ENCODE measurements at regions not wholly inside any gene's neighbourhood (a gene's known extent, or its start where the extent isn't known, plus 50 kb on each side); places are given as distances from the start of the nearest gene placed in this dataset.

DNA sequence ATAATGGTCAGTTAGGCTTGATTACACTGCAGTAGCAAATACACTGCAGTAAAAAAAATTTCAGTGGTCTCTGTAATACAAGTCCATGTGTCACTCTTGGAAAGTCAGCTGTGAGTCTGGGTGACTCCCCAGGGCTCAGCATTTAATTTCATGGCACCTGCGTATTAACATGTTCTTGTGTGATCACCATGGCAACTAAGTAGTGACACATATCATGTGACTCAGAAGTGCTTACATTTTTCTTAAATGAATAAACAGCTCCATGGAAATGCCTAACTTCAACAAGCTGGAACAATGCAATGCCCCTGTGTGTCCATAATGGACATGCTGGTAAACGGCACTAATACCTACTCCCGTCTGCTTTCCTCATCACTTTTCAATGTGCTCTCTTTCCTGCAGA is 88.5 kb upstream of the ANO4 start:
- peaks cover 0 to 3% (median 1%) of the 10 kb centered on the region in 7 donors for H3K9me3 Mint-ChIP-seq
- 91% methylated on average over 3 of the region's 3 CpGs for WGBS (ENCODE audit: insufficient coverage)
- H3K27me3 ChIP-seq (ENCODE audit: control insufficient read depth in 2 of 2, insufficient read depth in 2 of 2, low read length in 2 of 2) = no peaks in the 10 kb centered on the region
- TF ChIP-seq, protein P1, sequence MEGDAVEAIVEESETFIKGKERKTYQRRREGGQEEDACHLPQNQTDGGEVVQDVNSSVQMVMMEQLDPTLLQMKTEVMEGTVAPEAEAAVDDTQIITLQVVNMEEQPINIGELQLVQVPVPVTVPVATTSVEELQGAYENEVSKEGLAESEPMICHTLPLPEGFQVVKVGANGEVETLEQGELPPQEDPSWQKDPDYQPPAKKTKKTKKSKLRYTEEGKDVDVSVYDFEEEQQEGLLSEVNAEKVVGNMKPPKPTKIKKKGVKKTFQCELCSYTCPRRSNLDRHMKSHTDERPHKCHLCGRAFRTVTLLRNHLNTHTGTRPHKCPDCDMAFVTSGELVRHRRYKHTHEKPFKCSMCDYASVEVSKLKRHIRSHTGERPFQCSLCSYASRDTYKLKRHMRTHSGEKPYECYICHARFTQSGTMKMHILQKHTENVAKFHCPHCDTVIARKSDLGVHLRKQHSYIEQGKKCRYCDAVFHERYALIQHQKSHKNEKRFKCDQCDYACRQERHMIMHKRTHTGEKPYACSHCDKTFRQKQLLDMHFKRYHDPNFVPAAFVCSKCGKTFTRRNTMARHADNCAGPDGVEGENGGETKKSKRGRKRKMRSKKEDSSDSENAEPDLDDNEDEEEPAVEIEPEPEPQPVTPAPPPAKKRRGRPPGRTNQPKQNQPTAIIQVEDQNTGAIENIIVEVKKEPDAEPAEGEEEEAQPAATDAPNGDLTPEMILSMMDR (IDR thresholded peaks at IDR 0.05) = no peak
- no peak overlapping the region for H3K4me3 Mint-ChIP-seq
- no peaks in the 10 kb centered on the region for H3K36me3 Mint-ChIP-seq
- no peak overlapping the region for H3K9ac ChIP-seq (ENCODE audit: insufficient read depth, low read length, poor library complexity, severe bottlenecking)
- H3K36me3 ChIP-seq (replicated peaks in 1 of 2; ENCODE audit: control insufficient read depth in 1 of 2, insufficient read depth in 2 of 2, low read length in 2 of 2) = no peaks in the 10 kb centered on the region
- no peak overlapping the region for H3K27ac ChIP-seq (ENCODE audit: low read depth in 1 of 2, low read length in 2 of 2)
- H4K20me1 ChIP-seq (ENCODE audit: insufficient read depth, low read length) = no peaks in the 10 kb centered on the region
- DNase-seq = no peak
- no peak overlapping the region for H3K27ac Mint-ChIP-seq
- H3K27me3 Mint-ChIP-seq (ENCODE audit: low read depth in 3 of 3) = peaks cover 13 to 22% (median 20%) of the 10 kb centered on the region in 3 donors
- no peak overlapping the region for H3K4me2 ChIP-seq (replicated peaks; ENCODE audit: extremely low read depth, low read length, poor library complexity, severe bottlenecking)
- no peaks in the 10 kb centered on the region for H3K79me2 ChIP-seq (ENCODE audit: insufficient read depth, low read length)
- H3K4me3 ChIP-seq (replicated peaks in 1 of 3; ENCODE audit: low read depth in 2 of 3, low read length in 3 of 3) = no peak overlapping the region
- H2AFZ ChIP-seq (ENCODE audit: insufficient read depth, low read depth, low read length, poor library complexity, severe bottlenecking) = no peak overlapping the region
- H3K4me1 ChIP-seq (ENCODE audit: control insufficient read depth in 1 of 2, insufficient read depth in 2 of 2, low read length in 2 of 2) = no peaks in the 10 kb centered on the region
- intact Hi-C loops (cut with micrococcal nuclease) = no loop called here
- no peaks in the 10 kb centered on the region for H3K4me1 Mint-ChIP-seq
- H3K9me3 ChIP-seq (replicated peaks in 1 of 2; ENCODE audit: control insufficient read depth in 1 of 2, insufficient read depth in 1 of 2, low read length in 2 of 2) = no peaks in the 10 kb centered on the region

DNA sequence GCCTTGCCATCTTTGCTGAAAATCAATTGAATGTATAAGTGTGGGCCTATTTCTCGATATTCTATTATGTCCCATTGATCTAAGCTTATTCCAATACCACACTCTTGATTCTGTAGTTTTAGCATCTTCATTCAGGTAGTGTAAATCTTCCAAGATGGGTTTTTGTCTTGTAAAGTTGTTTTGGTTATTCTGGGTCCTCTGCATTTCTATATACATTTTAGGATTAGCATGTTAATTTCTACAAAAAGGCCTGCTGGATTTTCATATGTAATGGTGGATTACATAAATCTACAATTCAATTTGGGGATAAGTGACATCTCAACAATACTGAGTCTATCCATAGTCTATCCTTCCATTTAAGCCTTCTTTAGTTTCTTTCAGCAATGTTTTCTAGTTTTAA is 86.0 kb upstream of the ANO4 start:
- no peaks in the 10 kb centered on the region for H3K36me3 Mint-ChIP-seq
- Histone ChIP-seq H2AFZ (ENCODE audit: insufficient read depth, low read depth, low read length, poor library complexity, severe bottlenecking) (no peak overlapping the region), H3K9ac (ENCODE audit: insufficient read depth, low read length, poor library complexity, severe bottlenecking) (no peak overlapping the region), H3K27ac (ENCODE audit: low read depth in 1 of 2, low read length in 2 of 2) (no peak overlapping the region), H3K4me2 (replicated peaks; ENCODE audit: extremely low read depth, low read length, poor library complexity, severe bottlenecking) (no peak overlapping the region), H3K4me3 (replicated peaks in 1 of 3; ENCODE audit: low read depth in 2 of 3, low read length in 3 of 3) (no peak overlapping the region), H3K9me3 (replicated peaks in 1 of 2; ENCODE audit: control insufficient read depth in 1 of 2, insufficient read depth in 1 of 2, low read length in 2 of 2) (no peaks in the 10 kb centered on the region), H4K20me1 (ENCODE audit: insufficient read depth, low read length) (no peaks in the 10 kb centered on the region), H3K27me3 (ENCODE audit: control insufficient read depth in 2 of 2, insufficient read depth in 2 of 2, low read length in 2 of 2) (peaks cover 0 to under 1% of the 10 kb centered on the region in 2 donors), H3K36me3 (replicated peaks in 1 of 2; ENCODE audit: control insufficient read depth in 1 of 2, insufficient read depth in 2 of 2, low read length in 2 of 2) (no peaks in the 10 kb centered on the region), H3K4me1 (ENCODE audit: control insufficient read depth in 1 of 2, insufficient read depth in 2 of 2, low read length in 2 of 2) (no peaks in the 10 kb centered on the region), H3K79me2 (ENCODE audit: insufficient read depth, low read length) (no peaks in the 10 kb centered on the region)
- peaks cover 15 to 28% (median 20%) of the 10 kb centered on the region in 3 donors for H3K27me3 Mint-ChIP-seq (ENCODE audit: low read depth in 3 of 3)
- no CpG with 5 or more reads among the region's 1 CpG for WGBS (ENCODE audit: insufficient coverage)
- intact Hi-C loops (cut with micrococcal nuclease) = no loop called here
- no peak overlapping the region for H3K4me3 Mint-ChIP-seq
- peaks cover 0 to 3% (median 0%) of the 10 kb centered on the region in 7 donors for H3K9me3 Mint-ChIP-seq
- TF ChIP-seq, protein P1 (IDR thresholded peaks at IDR 0.05) = no peak
- no peak overlapping the region for H3K27ac Mint-ChIP-seq
- no peaks in the 10 kb centered on the region for H3K4me1 Mint-ChIP-seq
- DNase-seq = no peak
